IPS-NIHi7 (cell line): ENCODE measurements at regions not wholly inside any gene's neighbourhood (a gene's known extent, or its start where the extent isn't known, plus 50 kb on each side); places are given as distances from the start of the nearest gene placed in this dataset.

ENCODE experiments used
- DNase-seq: peaks from one replicate; pipeline ENCODE4 v3.0.0; 2012; ENCODE audit warnings: mixed read lengths; ENCODE audit errors: extremely low spot score

DNA sequence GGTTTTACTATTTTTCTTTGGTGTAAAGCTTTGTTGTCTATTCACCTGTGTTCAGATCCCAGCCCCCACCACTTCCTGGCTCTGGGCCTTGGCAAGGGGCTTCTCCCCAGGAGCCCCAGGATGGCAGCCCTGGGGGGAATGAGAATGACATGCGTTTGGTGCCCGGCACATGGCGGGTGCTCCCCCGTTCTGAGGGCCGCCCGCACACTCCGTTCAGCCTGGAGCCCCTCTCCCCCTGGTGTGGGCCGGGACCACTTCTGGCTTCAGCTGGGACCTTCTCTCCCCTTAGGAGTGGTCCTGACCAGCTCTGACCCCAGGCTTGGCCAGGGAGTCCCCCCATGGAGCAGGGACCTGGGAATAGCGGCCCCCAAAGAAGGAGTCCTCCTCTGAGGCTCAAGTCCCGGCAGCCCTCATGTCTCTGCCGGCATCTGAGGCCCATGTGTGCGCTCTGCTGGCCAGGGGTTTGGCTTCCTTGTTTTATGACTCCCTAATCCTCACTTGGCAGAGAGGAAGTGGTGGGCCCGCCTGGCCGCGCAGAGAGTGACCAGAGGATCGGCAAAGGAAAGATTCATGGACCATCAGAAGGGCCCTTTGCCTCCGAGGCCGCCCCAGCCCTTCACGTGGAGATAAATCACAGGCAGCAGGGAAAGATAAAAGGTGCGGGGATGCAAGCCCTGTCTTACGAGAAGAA lies 57.0 kb upstream of the LMX1B start:
- no peak for DNase-seq

DNA sequence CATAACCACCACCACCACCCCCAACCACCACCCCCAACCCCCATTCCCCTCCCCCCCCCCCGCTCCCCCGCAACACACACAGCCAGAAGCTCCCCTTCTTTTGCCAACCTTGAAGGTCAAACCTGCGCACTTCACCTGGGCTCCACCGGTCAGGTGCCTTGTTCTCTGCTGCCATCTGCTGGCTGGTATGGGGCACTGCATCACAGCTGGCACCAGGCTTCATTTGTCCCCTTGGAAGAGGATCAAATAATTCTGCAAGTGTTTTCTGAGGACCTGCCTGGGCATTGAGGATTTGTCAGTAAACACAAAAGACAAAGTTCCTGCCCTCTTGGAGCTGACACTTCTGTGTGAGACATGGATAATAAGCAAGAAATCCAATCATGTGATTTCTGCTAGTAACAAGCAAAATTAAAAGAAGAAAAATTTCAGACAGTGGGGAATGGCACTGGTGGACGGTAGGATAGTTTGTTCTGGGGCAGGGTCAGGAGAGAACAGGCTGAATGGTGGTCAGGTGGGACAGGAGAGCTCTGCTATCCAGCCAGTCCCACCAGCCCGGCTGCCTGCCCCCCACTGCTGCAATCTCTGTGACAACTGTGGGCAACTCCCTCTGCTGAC lies 55.6 kb upstream of the LMX1B start:
- peak; percentile 90 for DNase-seq

GRCh38 chr9:126559296-126559695 lies 54.4 kb upstream of the LMX1B start:
- DNase-seq, result no peak

- DNase-seq, result no peak
Observed at GRCh38 chr9:126561582-126561981, 52.1 kb upstream of the LMX1B start.

GRCh38 chr9:126563556-126563955 lies 50.2 kb upstream of the LMX1B start:
- no peak for DNase-seq
